Fibroblast of pulmonary artery (primary cell): ENCODE measurements at regions not wholly inside any gene's neighbourhood (a gene's known extent, or its start where the extent isn't known, plus 50 kb on each side); places are given as distances from the start of the nearest gene placed in this dataset.

ENCODE experiments used
- DNase-seq: peaks from one replicate; pipeline ENCODE4 v3.0.0-alpha.2; 2010; ENCODE audit warnings: low read depth
- H3K4me3 ChIP-seq: replicated peaks from 2 replicates; pipeline ENCODE4 v1.5.1; 2011; ENCODE audit warnings: low read depth, mild to moderate bottlenecking, control low read depth, low read length, moderate library complexity
- TF ChIP-seq, protein P1 (sequence below): IDR thresholded peaks from 2 replicates; pipeline ENCODE4 v1.5.1; 2011; ENCODE audit warnings: mild to moderate bottlenecking, control low read depth, low read length, inconsistent platforms; ENCODE audit errors: missing control alignments

DNA sequence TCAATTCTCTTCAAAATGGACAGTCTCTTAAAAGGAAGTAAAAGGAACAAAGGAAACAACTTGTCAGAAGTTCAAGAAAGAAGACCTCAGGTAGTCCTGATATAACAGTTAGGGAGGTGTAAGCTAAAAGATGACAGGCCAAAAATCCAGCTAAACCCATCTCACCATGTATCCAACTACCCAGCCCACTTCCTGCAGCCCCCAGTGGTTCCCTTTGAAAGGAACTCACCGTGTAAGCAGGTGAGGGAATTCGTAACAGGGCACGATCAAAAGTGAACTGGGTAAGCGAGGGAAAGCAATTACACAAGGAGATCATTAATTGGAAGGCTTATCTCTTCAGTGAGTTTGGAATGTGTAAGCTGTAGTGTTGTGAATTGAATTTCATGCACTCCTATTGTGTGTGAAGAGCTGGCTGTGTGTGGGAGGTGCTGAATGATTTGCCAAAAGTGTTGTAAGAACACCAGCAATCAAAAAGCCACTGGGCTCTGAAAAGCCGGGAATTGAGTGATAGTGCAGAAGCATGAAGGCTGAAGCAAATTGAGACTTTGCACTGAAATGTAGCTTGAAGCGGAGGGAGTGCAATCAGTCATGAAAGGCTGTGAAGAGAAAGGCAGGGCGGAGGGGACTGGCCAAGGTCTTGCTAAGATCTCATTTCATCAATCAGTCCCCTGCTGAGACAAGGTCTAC lies 914.2 kb upstream of the LCORL start:
- peak; percentile 7 for DNase-seq
- H3K4me3 ChIP-seq = no peak overlapping the region
- TF ChIP-seq, protein P1, sequence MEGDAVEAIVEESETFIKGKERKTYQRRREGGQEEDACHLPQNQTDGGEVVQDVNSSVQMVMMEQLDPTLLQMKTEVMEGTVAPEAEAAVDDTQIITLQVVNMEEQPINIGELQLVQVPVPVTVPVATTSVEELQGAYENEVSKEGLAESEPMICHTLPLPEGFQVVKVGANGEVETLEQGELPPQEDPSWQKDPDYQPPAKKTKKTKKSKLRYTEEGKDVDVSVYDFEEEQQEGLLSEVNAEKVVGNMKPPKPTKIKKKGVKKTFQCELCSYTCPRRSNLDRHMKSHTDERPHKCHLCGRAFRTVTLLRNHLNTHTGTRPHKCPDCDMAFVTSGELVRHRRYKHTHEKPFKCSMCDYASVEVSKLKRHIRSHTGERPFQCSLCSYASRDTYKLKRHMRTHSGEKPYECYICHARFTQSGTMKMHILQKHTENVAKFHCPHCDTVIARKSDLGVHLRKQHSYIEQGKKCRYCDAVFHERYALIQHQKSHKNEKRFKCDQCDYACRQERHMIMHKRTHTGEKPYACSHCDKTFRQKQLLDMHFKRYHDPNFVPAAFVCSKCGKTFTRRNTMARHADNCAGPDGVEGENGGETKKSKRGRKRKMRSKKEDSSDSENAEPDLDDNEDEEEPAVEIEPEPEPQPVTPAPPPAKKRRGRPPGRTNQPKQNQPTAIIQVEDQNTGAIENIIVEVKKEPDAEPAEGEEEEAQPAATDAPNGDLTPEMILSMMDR = no peak

DNA sequence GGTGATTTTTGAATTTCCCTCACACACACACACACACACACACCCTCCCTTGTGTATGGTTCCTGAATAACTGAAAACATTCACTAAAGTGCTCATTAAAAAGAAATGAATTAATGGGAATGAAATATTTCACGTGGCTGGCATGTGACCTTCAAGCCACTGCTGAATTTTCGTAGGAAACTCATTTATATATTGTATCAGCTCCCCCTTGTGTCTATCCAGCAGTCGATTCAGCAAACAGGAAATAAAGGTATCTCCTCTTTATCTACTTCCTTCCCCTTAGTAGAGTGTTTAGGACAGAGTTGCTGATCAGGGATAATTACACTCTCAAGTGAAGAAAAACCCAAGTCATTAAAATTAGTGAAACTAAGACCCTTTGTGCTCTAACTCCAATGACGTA lies 912.6 kb upstream of the LCORL start:
- no peak for DNase-seq
- H3K4me3 ChIP-seq = no peak overlapping the region
- TF ChIP-seq, protein P1 = no peak

DNA sequence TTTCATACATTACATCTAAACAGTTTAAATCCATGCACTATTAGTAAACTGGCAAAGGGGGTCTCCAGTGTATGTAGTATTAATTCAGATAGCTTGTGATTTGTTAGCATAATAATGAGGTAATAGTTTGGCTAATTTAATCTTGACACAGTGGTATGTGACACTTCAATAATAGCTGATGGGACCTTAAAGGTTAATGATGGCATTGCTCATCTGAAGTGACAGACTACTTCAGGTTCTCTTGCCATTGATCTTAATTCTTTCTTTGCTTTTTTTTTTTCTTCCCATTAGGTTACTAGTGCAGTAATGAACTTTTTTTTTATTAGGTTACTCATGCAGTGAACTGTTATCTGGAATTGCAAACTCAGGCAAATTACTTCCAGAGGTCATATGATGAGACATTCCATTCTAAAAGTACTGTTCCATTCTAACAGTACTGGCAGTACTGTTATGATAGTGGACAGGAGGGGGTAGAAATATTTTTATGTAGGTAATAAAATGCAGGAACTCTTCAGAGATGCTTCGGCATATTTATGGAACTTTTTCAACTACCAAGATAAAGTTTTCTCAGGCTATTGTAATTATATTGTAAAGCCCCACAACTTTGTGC lies 911.3 kb upstream of the LCORL start:
- DNase-seq = no peak
- TF ChIP-seq, protein P1 = no peak
- no peak overlapping the region for H3K4me3 ChIP-seq

DNA sequence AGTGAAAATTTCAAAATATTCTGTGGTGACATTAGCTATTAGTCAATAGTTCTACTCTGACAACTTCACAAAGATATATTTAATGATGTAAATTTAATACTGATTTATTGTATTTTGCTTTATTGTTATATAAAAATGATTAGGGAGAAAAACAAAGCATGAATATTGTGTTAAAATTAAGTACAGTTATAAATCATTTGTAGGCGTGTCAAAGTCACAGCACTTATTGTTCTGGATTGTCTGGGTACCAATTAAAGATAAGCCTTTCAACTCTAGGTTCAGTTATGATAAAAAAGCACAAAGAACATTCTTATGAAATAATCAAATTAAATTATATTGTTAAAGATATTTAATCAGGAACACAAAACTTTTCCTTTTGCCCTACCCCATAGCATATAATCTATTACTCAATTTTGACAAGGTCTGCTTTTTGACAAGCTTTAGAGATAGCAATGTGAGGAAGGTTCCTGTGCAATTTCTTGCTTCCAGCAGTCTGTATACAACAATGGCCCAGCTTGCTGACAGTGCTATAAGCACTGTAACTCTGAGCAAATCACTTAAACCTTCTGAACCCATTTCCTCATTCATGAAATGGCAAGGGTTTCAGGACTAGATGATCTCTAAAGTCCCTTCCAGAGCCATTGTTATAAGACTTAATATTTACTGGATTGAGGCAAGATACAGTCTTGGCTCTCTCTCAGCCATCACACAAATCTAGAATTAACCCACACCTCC lies 910.3 kb upstream of the LCORL start:
- DNase-seq = no peak
- TF ChIP-seq, protein P1 = no peak
- H3K4me3 ChIP-seq = no peak overlapping the region

DNA sequence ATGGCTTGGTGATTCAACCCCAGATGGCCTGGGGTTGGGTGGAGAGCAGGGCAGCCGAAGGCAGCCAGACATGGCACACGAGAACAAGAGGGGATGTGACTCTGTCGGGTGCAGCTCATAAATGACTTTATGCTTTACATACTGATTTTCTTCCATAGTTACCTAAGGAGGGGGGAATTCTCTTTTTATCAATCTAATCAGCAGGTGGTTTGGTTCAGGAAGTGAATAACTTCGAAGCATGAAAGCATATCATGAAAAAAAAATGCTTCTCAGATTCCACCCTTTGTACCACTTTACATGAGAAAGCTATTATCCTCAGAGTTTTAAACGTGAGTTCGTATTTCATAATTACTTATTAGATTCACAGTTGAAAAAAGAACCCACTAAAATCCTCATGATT lies 908.9 kb upstream of the LCORL start:
- DNase-seq = no peak
- TF ChIP-seq, protein P1 = no peak
- H3K4me3 ChIP-seq = no peak overlapping the region

DNA sequence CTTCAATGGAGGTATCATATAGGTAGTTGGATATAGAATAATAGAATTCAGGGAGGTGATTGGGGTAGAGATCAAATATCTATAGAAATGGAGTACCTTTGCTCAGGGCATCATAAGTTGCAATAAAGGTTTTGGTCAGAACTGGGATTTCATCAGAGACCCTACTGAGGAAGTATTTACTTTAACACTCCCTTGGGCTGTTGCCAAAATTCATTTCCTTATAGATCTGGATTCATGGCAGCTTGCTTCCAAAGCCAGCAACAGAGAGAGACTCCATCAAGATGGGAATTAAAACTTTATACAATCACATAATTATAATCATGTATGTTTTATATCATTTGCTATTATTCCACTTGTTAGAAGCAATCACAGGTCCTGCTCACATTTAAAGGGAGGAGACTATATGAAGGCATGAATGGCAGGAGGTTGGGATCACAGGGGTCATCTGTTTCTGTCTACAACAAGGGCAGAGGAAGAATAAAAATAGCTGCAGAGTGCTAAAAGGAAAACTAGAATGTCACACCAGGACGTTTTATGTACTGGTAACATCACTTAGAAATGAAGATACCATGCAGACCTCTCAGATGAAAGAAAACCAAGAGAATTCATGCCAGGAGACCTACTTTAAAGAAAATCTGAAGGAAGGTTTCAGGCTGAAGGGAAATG lies 902.1 kb upstream of the LCORL start:
- TF ChIP-seq, protein P1 = no peak
- no peak for DNase-seq
- no peak overlapping the region for H3K4me3 ChIP-seq
